GM18867 (cell line): ENCODE measurements at regions not wholly inside any gene's neighbourhood (a gene's known extent, or its start where the extent isn't known, plus 50 kb on each side); places are given as distances from the start of the nearest gene placed in this dataset.

ENCODE experiments used
- ATAC-seq: cut with Tn5 transposase; IDR thresholded peaks from one replicate; pipeline ENCODE4 v1.9.1; 2021; ENCODE audit warnings: mild to moderate bottlenecking, moderate library complexity; ENCODE audit not compliant: unreplicated experiment

- no peak for ATAC-seq
Observed at GRCh38 chr16:18060351-18060750, 276.2 kb downstream of the NPIPA8 start.

GRCh38 chr16:18059577-18059976 lies 277.0 kb downstream of the NPIPA8 start:
- ATAC-seq = no peak

DNA sequence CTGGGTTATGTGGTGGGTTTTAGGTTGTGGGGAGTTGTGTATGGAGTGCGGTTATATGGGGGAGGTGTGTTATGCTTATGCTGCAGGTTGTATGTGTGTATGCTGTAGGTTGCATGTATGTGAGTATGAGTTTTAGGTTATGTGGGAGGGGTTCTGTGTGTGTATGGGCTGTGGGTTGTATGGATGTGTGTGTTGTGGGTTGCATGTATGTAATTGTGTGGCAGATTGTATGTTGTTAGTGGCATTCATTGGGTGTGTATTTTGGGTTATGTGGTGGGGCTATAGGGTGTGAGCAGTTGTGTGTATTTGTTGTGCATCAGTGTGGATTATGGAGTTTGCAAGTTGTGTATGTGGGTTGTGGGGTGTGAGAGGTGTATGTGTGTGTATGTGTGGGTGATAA lies 277.4 kb downstream of the NPIPA8 start:
- ATAC-seq = no peak

GRCh38 chr16:18055411-18055916 lies 281.1 kb downstream of the NPIPA8 start:
- no peak for ATAC-seq

GRCh38 chr16:18050777-18051176 lies 285.8 kb downstream of the NPIPA8 start:
- no peak for ATAC-seq

DNA sequence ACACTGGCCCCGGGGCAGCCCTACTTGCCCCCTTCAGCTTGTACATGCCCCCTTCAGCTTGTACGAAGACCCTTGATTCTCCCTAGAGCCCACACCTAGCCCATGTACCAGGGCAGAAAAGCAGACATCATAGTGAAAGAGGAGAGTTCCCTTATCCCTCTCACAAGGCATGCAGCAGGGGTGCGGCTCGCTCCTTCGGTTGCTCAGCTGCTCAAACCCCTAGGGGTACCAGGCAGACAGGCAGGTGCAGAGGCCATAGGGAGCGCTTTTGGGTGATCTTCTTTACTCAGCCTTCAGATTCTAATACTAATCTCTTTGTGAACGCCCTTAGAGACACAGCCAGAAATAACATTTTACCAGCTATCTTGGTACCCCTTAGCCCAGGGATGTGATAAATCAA lies 286.3 kb downstream of the NPIPA8 start:
- ATAC-seq = no peak

GRCh38 chr16:18049547-18050133 lies 286.9 kb downstream of the NPIPA8 start:
- ATAC-seq = no peak

DNA sequence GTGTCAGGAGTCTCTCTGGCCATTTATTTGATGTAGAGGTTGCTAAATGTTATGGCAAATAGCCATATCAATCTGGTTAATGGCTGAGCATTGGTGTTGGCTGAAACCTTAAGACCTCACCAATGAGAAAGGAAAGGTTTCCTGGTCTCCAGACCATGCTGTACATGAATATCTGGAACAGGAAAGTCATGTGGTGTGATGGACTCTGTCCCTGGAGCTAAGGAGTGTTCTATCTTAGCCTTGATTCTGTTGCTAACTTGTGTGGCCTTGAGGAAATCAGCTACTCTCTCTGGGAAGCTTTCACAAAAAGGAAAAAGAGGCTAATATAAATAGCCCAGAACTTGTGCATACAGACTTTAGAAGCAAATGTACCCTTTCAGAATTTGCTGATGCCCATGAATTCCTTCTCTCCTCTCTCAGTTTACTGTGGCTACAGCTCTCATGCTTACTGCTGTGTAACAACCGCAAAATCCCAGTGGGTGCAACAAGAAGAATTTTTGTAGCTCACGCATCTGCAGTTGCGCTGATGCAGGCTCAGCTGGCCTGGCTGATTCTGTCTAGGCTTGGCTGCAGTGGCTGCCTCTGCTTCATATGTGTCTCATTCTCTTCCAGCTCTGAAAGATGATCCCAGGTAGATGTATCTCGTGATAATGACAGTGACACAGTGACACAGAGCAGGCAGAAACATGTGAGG lies 287.5 kb downstream of the NPIPA8 start:
- no peak for ATAC-seq

DNA sequence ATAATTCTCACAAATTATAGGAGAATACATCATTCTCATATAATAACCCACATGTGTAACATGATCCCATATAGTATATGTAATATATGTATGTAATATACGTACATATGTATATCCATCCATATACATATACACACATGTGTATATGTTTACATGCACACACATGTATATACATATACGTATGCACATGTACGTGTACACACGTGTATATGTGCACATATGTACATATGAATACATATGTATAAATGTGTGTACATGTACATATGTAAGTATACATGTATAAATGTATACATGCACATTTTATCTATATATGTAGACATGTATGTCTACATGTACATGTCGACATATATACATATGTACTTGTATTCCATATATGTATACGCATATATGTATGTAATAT lies 288.8 kb downstream of the NPIPA8 start:
- ATAC-seq = no peak

DNA sequence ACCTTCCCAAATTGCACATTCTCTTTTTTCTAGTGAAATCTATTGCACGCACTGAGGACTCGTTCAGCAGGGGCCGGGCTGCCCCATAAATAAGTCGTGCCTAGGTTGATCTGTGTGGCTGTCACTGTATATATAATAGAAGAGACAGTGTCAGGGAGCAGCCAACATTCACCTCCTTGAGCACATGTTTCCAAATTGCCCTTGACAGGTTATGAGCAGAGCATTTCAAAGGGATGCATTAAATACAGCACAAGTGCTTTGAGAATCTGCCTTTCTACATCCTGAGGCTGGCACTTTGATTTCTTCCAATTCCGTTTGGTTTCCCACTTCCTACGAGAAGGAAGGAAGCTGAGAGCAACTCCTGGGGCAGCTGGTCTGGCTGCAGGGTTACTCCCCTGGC lies 291.2 kb downstream of the NPIPA8 start:
- no peak for ATAC-seq

DNA sequence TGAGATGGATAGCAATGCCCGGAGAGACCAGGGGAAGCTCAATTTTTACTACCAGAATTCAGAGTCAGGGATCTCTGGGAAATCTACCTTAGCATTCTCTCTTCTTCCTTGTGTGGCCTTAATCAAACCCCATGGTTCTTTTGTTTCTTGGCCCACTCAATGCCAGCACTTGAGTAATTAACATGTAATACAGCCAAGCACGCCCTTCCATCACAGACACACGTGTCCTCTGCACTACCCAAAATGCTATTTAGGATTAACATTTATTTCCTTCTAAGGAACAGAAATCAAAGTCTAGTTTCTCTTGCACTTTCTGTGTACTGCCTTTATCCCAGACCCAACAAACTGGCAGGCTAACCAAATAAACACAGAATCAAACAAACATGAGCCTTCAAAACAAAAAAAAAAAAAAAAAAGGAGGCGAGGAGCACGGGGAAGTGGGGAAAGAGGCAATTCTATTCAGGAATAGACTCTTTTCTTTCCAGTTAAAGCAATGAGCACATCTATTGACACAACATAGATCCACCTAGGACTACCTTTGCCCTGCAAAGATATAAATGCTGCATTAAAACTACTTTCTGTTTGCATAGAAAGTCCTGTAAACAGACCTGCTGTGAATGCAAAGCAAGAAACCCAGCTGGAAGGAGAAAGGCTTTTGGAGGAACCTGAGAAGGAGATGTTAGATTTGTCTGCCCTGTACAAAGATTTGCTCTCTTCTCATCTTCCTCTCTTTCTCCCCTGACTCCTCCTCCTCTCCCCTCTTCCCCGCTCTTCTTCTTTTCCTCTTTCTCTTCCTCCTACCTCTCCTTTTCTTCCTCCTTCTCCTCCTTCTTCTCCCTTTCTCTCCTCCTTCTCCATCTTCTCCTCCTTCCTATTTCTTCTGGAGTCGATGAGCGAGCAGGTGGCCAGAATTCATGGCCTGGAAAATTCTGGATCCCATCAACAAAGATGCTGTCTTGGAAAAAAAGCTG lies 294.4 kb downstream of the NPIPA8 start:
- no peak for ATAC-seq

- ATAC-seq = no peak
Observed at GRCh38 chr16:18039931-18040330, 296.6 kb downstream of the NPIPA8 start.

- no peak for ATAC-seq
Observed at GRCh38 chr16:18037051-18037450, 299.5 kb downstream of the NPIPA8 start.

GRCh38 chr16:18024611-18025010 lies 311.9 kb downstream of the NPIPA8 start:
- ATAC-seq = no peak

DNA sequence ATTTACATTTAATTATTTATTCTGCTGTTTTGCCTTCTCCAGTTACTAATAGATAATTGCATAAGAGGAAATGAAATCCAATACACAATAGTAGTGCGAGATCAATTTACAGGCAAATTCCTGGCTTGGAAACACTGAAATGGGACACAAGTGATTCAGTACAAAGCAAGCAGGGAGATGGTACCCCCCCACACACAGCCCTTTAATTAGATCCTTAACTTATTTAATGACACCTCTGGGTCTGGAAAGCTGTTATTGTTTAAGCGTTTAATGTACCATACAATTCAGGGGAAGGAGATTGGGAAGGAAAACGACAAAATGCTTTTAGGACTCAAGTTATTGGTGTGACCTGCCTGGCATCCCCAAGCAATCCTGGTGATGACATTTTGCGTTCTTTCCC lies 318.2 kb downstream of the NPIPA8 start:
- ATAC-seq = no peak

DNA sequence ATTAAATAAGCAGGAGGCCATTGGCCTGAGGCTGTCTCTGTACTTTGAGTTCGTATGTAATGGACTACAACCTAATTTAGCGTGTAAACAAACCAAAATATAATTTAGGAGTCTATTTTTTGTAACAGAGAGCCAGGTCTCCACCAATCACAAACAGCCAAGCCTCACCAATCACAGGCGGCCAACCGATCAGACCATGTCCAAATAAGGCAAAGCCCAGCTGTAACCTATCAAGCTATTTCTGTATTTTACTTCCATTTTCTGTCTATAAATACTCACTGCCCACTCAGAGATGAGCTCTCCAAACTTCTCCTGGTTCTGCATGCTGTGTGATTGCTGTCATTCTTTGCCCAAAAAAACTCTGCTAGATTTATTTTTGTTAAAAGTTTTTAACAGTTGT lies 322.7 kb downstream of the NPIPA8 start:
- ATAC-seq = no peak

DNA sequence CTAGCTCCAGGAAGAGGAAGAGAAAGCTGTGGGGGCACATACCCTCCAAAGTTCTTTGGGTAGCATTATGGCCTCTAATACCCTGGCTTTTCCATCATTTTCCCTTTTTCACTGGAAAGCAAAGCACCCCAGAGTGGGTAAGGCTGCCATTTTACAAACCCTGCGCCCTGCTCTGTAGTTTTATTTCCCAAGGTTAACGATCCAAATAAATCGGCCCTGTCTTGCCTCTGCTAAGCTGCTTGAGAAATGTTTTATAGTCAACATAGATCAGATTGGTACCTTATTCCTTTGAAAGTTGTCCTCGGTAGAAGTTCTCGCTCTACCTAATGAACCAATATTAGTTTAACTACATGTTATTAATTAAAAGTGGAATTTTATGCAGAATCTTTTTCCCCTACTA lies 328.2 kb downstream of the NPIPA8 start:
- no peak for ATAC-seq

DNA sequence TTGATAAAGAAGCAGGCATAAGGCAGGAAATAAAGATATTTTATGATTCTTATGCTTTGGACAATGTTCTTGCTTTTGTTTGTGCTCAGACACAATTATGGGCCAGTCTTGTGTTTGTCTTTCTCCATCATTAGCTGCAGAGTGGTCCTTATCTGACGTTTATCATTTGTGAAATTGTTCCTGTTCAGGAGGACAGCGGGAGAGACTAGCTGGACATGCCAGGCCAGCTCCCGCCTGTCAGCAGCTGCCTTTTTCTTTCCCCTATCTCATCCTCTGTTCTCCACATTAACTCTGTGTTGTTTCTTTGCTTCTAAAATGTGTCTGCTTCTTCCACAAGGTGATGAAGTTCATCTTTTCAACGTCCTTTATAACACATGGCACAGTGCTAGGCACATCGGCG lies 333.5 kb downstream of the NPIPA8 start:
- ATAC-seq = no peak

GRCh38 chr16:17998996-17999395 lies 337.5 kb downstream of the NPIPA8 start:
- ATAC-seq = no peak

DNA sequence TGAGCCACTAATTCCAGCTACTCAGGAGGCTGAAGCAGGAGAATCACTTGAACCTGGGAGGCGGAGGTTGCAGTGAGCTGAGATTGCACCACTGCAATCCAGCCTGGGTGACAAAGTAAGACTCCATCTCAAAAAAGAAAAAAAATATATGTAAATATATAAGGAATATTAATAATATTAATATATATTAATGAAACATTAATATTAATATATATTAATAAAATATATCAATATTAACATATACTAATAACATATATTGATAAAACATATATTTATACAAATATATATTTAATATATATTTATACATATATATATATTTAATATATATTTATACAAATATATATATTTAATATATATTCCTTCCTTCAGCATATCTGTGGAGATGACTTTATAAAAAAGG lies 338.0 kb downstream of the NPIPA8 start:
- no peak for ATAC-seq

- no peak for ATAC-seq
Observed at GRCh38 chr16:17994027-17994426, 342.5 kb downstream of the NPIPA8 start.

- no peak for ATAC-seq
Observed at GRCh38 chr16:17992416-17992815, 344.1 kb downstream of the NPIPA8 start.
